GM12878 (cell line): ENCODE measurements at regions not wholly inside any gene's neighbourhood (a gene's known extent, or its start where the extent isn't known, plus 50 kb on each side); places are given as distances from the start of the nearest gene placed in this dataset.

ENCODE experiments used
- DPF2 ChIP-seq: fragments of 450-650 bp; IDR thresholded peaks from 2 replicates; pipeline ENCODE4 v1.6.1; 2017; ENCODE audit warnings: mild to moderate bottlenecking
- E2F4 ChIP-seq: IDR thresholded peaks from 2 replicates; pipeline ENCODE4 v1.6.1; 2012; ENCODE audit warnings: low read depth, low read length, improper control_type of control experiment
- NFIC ChIP-seq: IDR thresholded peaks from 2 replicates; pipeline ENCODE4 v1.6.1; 2012; ENCODE audit warnings: low read depth, mild to moderate bottlenecking, inconsistent platforms, low read length, moderate library complexity
- NR2C1 ChIP-seq: fragments of 450-650 bp; IDR thresholded peaks from 2 replicates; pipeline ENCODE4 v1.6.1; 2017; ENCODE audit warnings: antibody characterized with exemption, mild to moderate bottlenecking, moderate library complexity
- REST ChIP-seq: IDR thresholded peaks from 2 replicates; pipeline ENCODE4 v1.6.1; 2012; ENCODE audit warnings: mild to moderate bottlenecking, low read depth, low read length
- SIN3A ChIP-seq: IDR thresholded peaks from 2 replicates; pipeline ENCODE4 v1.6.1; 2012; ENCODE audit warnings: low read depth, low read length, improper control_type of control experiment
- SIX5 ChIP-seq: IDR thresholded peaks from 2 replicates; pipeline ENCODE4 v1.6.1; 2011; ENCODE audit warnings: mild to moderate bottlenecking, low read depth, low read length, moderate library complexity; ENCODE audit not compliant: severe bottlenecking
- SMAD1 ChIP-seq: fragments of 450-650 bp; IDR thresholded peaks from 2 replicates; pipeline ENCODE4 v1.6.1; 2018; ENCODE audit warnings: mild to moderate bottlenecking, low read depth; ENCODE audit not compliant: partially characterized antibody
- TCF12 ChIP-seq: IDR thresholded peaks from 2 replicates; pipeline ENCODE4 v1.6.1; 2011; ENCODE audit warnings: low read depth, mild to moderate bottlenecking, low read length
- YBX1 ChIP-seq: fragments of 450-650 bp; IDR thresholded peaks from 2 replicates; pipeline ENCODE4 v1.6.1; 2016; ENCODE audit warnings: antibody characterized with exemption

- TF ChIP-seq E2F4: no peak
- TF ChIP-seq SMAD1: no peak
- TF ChIP-seq NFIC: no peak
- TF ChIP-seq YBX1: no peak
- no peak for TF ChIP-seq SIX5
- no peak for TF ChIP-seq NR2C1
- no peak for TF ChIP-seq TCF12
- TF ChIP-seq REST: no peak
- no peak for TF ChIP-seq DPF2
- no peak for TF ChIP-seq SIN3A
Observed at GRCh38 chr3:168975576-168975975, 687.9 kb downstream of the MECOM start (continued).
